DOHH2 (cell line): ENCODE measurements at regions not wholly inside any gene's neighbourhood (a gene's known extent, or its start where the extent isn't known, plus 50 kb on each side); places are given as distances from the start of the nearest gene placed in this dataset.

Experiments used
- EZH2phosphoT487 ChIP-seq: fragments of 200-600 bp; sonication (generic); IDR thresholded peaks from 2 replicates; pipeline ENCODE4 v1.6.1; 2017; ENCODE audit warnings: borderline replicate concordance, mild to moderate bottlenecking, antibody characterized with exemption, low read length, moderate library complexity, mixed read lengths
- TF ChIP-seq, protein P1 (sequence below): fragments of 200-600 bp; sonication (generic); IDR thresholded peaks from one replicate; pipeline ENCODE4 v1.5.1; 2014; ENCODE audit warnings: antibody characterized with exemption, mild to moderate bottlenecking, low read depth, low read length; ENCODE audit not compliant: poor library complexity, severe bottlenecking

DNA sequence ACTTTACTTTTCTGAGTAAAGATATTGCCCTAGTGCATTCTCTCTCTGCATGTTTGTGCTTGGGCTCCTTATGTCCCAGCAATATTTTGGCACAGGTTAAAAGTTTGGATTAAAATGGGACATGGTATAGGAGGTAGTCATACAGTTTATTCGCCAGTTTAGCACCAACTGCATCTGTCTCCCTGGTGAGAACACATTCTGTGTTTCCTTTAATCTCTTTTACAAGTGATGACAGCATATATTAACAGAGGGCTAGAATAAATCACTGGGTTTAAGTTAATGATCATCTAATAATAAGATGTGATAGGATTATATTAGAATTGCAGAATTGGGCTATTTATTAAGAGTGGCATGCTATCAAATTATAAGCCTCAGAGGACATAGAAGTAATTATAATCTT is 550.1 kb downstream of the LRRC70 start:
- TF ChIP-seq, protein P1, sequence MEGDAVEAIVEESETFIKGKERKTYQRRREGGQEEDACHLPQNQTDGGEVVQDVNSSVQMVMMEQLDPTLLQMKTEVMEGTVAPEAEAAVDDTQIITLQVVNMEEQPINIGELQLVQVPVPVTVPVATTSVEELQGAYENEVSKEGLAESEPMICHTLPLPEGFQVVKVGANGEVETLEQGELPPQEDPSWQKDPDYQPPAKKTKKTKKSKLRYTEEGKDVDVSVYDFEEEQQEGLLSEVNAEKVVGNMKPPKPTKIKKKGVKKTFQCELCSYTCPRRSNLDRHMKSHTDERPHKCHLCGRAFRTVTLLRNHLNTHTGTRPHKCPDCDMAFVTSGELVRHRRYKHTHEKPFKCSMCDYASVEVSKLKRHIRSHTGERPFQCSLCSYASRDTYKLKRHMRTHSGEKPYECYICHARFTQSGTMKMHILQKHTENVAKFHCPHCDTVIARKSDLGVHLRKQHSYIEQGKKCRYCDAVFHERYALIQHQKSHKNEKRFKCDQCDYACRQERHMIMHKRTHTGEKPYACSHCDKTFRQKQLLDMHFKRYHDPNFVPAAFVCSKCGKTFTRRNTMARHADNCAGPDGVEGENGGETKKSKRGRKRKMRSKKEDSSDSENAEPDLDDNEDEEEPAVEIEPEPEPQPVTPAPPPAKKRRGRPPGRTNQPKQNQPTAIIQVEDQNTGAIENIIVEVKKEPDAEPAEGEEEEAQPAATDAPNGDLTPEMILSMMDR = no peak
- no peak for TF ChIP-seq EZH2phosphoT487
